ENCODE measurements at regions not wholly inside any gene's neighbourhood (a gene's known extent, or its start where the extent isn't known, plus 50 kb on each side); places are given as distances from the start of the nearest gene placed in this dataset.

GRCh38 chr7:26440233-26441001, 148.8 kb downstream of the SNX10 start:
- no peak overlapping the region for H3K14ac ChIP-seq (ENCODE audit: insufficient read length)
- H2BK20ac ChIP-seq (ENCODE audit: low read length): no peak overlapping the region
- H3K4me1 ChIP-seq (replicated peaks in 1 of 4; ENCODE audit: control insufficient read depth in 3 of 4, insufficient read depth in 4 of 4, low read length in 3 of 4): peaks cover 5 to 8% (median 5%) of the 10 kb centered on the region in 4 experiments; a peak in 3 of 7 replicates
- no peak for DNase-seq (ENCODE audit: low read depth in 1 of 2, low spot score in 2 of 2)
- H3K79me1 ChIP-seq (ENCODE audit: low read depth, low read length): no peaks in the 10 kb centered on the region
- H3K9ac ChIP-seq (replicated peaks in 1 of 4; ENCODE audit: extremely low read depth in 1 of 4, low read depth in 3 of 4, low read length in 3 of 4): no peak overlapping the region
- no peak for TF ChIP-seq POLR2A (IDR thresholded peaks at IDR 0.05; ENCODE audit: control extremely low read depth in 1 of 2, low read depth in 2 of 2, low read length in 2 of 2)
- TF ChIP-seq MAX (IDR thresholded peaks at IDR 0.05): no peak
- TF ChIP-seq CBX5 (IDR thresholded peaks at IDR 0.05; ENCODE audit: low read depth, low read length): no peak
- TF ChIP-seq SAP30 (IDR thresholded peaks at IDR 0.05; ENCODE audit: insufficient read depth, insufficient replicate concordance, low read length): no peak
- no peak for TF ChIP-seq TEAD4 (IDR thresholded peaks at IDR 0.05; ENCODE audit: low read depth, low read length)
- no peak for TF ChIP-seq POLR2AphosphoS5 (IDR thresholded peaks at IDR 0.05; ENCODE audit: low read depth, low read length)
- no peak for TF ChIP-seq CHD2 (IDR thresholded peaks at IDR 0.05; ENCODE audit: low read length)
- no peak for TF ChIP-seq CHD1 (IDR thresholded peaks at IDR 0.05; ENCODE audit: low read depth, low read length)
- TF ChIP-seq YY1 (IDR thresholded peaks at IDR 0.05; ENCODE audit: low read depth, low read length): no peak
- TF ChIP-seq RFX5 (IDR thresholded peaks at IDR 0.05; ENCODE audit: borderline replicate concordance, low read depth, low read length): no peak
- TF ChIP-seq FOSL1 (IDR thresholded peaks at IDR 0.05; ENCODE audit: insufficient read depth, low read depth, low read length): no peak
- no peak for TF ChIP-seq GTF2F1 (IDR thresholded peaks at IDR 0.05; ENCODE audit: borderline replicate concordance, low read depth, low read length)
- TF ChIP-seq JUN (IDR thresholded peaks at IDR 0.05; ENCODE audit: low read depth, low read length): no peak
- no peak overlapping the region for H3K18ac ChIP-seq (ENCODE audit: extremely low read depth, low read length)
- H4K20me1 ChIP-seq (replicated peaks in 1 of 2; ENCODE audit: control insufficient read depth in 1 of 2, insufficient read depth in 2 of 2, low read length in 2 of 2): no peaks in the 10 kb centered on the region
- H3K4me3 ChIP-seq (ENCODE audit: extremely low read depth in 1 of 4, insufficient read depth in 2 of 4, low read depth in 3 of 4, low read length in 4 of 4): no peak overlapping the region
- no peak overlapping the region for H2BK5ac ChIP-seq (ENCODE audit: low read depth, low read length)
- no peak for FAIRE-seq
- H2BK12ac ChIP-seq (ENCODE audit: low read depth, low read length): no peak overlapping the region
- H3K4me2 ChIP-seq (ENCODE audit: insufficient read depth in 1 of 2, low read depth in 2 of 2, low read length in 2 of 2): no peak overlapping the region
- H2BK120ac ChIP-seq (replicated peaks; ENCODE audit: low read depth, low read length): no peak overlapping the region
- 90% methylated on average over 7 of the region's 7 CpGs; no CpG with 5 or more reads in 1 of the 2 experiments for WGBS, 2 experiments (ENCODE audit: extremely low coverage in 1 of 2, insufficient coverage in 1 of 2, insufficient read length in 1 of 2, insufficient replicate concordance in 2 of 2, low coverage in 1 of 2, low lambda C conversion rate in 2 of 2, missing lambda C conversion rate in 1 of 2)
- H3K79me2 ChIP-seq (ENCODE audit: control insufficient read depth in 1 of 2, insufficient read depth in 2 of 2, low read length in 2 of 2): no peaks in the 10 kb centered on the region
- no peak overlapping the region for H4K5ac ChIP-seq (ENCODE audit: insufficient read length, low read depth, low read length)
- no peaks in the 10 kb centered on the region for H3K36me3 ChIP-seq (ENCODE audit: control insufficient read depth in 2 of 4, insufficient read depth in 4 of 4, low read length in 3 of 4)
- CTCF ChIA-PET (ENCODE audit: partially characterized antibody): interaction anchor here (1.0 to 1.1 kb wide), 2 partner anchors 9 to 14 kb away, joined by 3 to 4 read pairs; no protein-coding TSS in a partner anchor
- H3K23ac ChIP-seq (ENCODE audit: insufficient read length): no peak overlapping the region
- H3K23me2 ChIP-seq (ENCODE audit: low read depth, low read length): no peaks in the 10 kb centered on the region; the same call in 1 of the 2 replicates
- H3K4ac ChIP-seq (replicated peaks; ENCODE audit: insufficient read length, low read depth, low read length): no peak overlapping the region
- H4K8ac ChIP-seq (ENCODE audit: extremely low read depth, insufficient read depth, low read length): no peak overlapping the region
- H2AK5ac ChIP-seq (ENCODE audit: low read depth, low read length): no peak overlapping the region
- no peak overlapping the region for H4K91ac ChIP-seq (replicated peaks; ENCODE audit: insufficient read length, low read length)
- H2BK15ac ChIP-seq (ENCODE audit: low read length): no peak overlapping the region
- POLR2A ChIA-PET (ENCODE audit: partially characterized antibody): no interaction called here
- H3K9me3 ChIP-seq (ENCODE audit: insufficient read depth in 2 of 2, low read depth in 1 of 2, low read length in 1 of 2): no peaks in the 10 kb centered on the region
- H2AFZ ChIP-seq (ENCODE audit: low read length): peak overlapping the region; percentile 68; the same call in 1 of the 2 replicates
- no peaks in the 10 kb centered on the region for H3K27me3 ChIP-seq (replicated peaks in 1 of 4; ENCODE audit: control insufficient read depth in 3 of 4, extremely low read depth in 1 of 4, insufficient read depth in 3 of 4, low read length in 3 of 4)
- H3K56ac ChIP-seq (replicated peaks; ENCODE audit: insufficient read length, low read depth, low read length): no peak overlapping the region
- H3K27ac ChIP-seq (ENCODE audit: low read depth, low read length): no peak overlapping the region
